AG04450 (cell line): ENCODE measurements at regions not wholly inside any gene's neighbourhood (a gene's known extent, or its start where the extent isn't known, plus 50 kb on each side); places are given as distances from the start of the nearest gene placed in this dataset.

Experiments used
- CTCF ChIA-PET: fragments of 300-600, 350-600 bp; formaldehyde crosslinking; extraction: SDS; loops from one replicate; lab custom pipeline; 2022; ENCODE audit warnings: antibody characterized with exemption, inconsistent platforms; lab: Charles Lee
- POLR2A ChIA-PET: fragments of 350-600 bp; formaldehyde crosslinking; extraction: SDS; loops from one replicate; lab custom pipeline; 2021; ENCODE audit warnings: antibody characterized with exemption, inconsistent platforms; lab: Yijun Ruan, JAX
- DNase-seq: peaks from one replicate; pipeline ENCODE4 v3.0.0-alpha.2; 2011; ENCODE audit warnings: low read depth, low spot score
- H3K27ac ChIP-seq: one replicate; pipeline ENCODE4 v1.5.1; 2012; ENCODE audit warnings: low read depth, low read length, control low read depth
- H3K27me3 ChIP-seq: one replicate; pipeline ENCODE4 v1.6.0; 2012; ENCODE audit warnings: low read length; ENCODE audit not compliant: control insufficient read depth, insufficient read depth
- H3K4me3 ChIP-seq: 2 replicates; pipeline ENCODE4 v1.5.1; 2011; ENCODE audit warnings: mild to moderate bottlenecking, low read depth, low read length, control low read depth
- H3K9me3 ChIP-seq: 2 replicates; pipeline ENCODE4 v1.5.1; 2012; ENCODE audit warnings: low read length; ENCODE audit not compliant: control insufficient read depth, insufficient read depth
- TF ChIP-seq, protein P1 (sequence below): IDR thresholded peaks from 2 replicates; pipeline ENCODE4 v1.5.1; 2011; ENCODE audit warnings: low read depth, low read length, control low read depth, inconsistent platforms

DNA sequence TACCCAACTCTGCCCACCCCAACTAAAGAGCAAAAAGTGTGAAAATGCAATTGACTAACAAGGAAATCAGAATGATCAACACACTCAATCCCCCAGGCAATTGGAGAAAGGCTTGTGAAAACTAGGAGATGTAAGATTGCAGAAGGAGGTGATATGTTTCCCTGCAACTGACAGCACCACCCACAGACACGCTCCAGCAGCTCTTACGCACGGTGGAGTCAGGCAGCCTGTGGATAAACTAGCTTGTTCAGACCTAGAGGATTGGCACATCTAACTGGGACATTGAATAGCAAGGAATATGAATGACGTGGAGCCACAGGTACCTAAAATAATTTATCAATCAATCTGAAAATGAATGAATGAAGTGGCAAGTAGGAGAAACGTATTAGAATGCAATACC, 125.7 kb upstream of the MYO3A start:
- CTCF ChIA-PET = no interaction called here
- no peak overlapping the region for H3K4me3 ChIP-seq

GRCh38 chr10:25811052-25811685, 122.9 kb upstream of the MYO3A start:
- H3K27ac ChIP-seq = no peak overlapping the region
- no peaks in the 10 kb centered on the region; the same call in none of the 2 replicates for H3K9me3 ChIP-seq
- no peak overlapping the region for H3K4me3 ChIP-seq
- no peaks in the 10 kb centered on the region for H3K27me3 ChIP-seq
- TF ChIP-seq, protein P1, sequence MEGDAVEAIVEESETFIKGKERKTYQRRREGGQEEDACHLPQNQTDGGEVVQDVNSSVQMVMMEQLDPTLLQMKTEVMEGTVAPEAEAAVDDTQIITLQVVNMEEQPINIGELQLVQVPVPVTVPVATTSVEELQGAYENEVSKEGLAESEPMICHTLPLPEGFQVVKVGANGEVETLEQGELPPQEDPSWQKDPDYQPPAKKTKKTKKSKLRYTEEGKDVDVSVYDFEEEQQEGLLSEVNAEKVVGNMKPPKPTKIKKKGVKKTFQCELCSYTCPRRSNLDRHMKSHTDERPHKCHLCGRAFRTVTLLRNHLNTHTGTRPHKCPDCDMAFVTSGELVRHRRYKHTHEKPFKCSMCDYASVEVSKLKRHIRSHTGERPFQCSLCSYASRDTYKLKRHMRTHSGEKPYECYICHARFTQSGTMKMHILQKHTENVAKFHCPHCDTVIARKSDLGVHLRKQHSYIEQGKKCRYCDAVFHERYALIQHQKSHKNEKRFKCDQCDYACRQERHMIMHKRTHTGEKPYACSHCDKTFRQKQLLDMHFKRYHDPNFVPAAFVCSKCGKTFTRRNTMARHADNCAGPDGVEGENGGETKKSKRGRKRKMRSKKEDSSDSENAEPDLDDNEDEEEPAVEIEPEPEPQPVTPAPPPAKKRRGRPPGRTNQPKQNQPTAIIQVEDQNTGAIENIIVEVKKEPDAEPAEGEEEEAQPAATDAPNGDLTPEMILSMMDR = no peak
- ChIA-PET POLR2A (no interaction called here), CTCF (no interaction called here)
- DNase-seq = no peak

More for the DNA sequence above, 125.7 kb upstream of the MYO3A start:
- Histone ChIP-seq H3K27me3 (no peaks in the 10 kb centered on the region), H3K27ac (no peak overlapping the region), H3K9me3 (peaks cover 4% of the 10 kb centered on the region)
- TF ChIP-seq, protein P1 = no peak
- DNase-seq = no peak
- POLR2A ChIA-PET = no interaction called here

- no peak for DNase-seq
- Histone ChIP-seq H3K27me3 (no peaks in the 10 kb centered on the region), H3K4me3 (no peak overlapping the region), H3K27ac (no peak overlapping the region), H3K9me3 (no peaks in the 10 kb centered on the region; the same call in none of the 2 replicates)
- CTCF ChIA-PET = no interaction called here
- POLR2A ChIA-PET = no interaction called here
- TF ChIP-seq, protein P1 = no peak
Measured at GRCh38 chr10:25813511-25813910, 120.5 kb upstream of the MYO3A start.

- ChIA-PET CTCF (no interaction called here), POLR2A (no interaction called here)
- no peak for DNase-seq
- H3K4me3 ChIP-seq = no peak overlapping the region
- no peak overlapping the region for H3K27ac ChIP-seq
- H3K9me3 ChIP-seq = peaks cover 4% of the 10 kb centered on the region; the same call in 1 of the 2 replicates
- TF ChIP-seq, protein P1 = no peak
- no peaks in the 10 kb centered on the region for H3K27me3 ChIP-seq
Measured at GRCh38 chr10:25815236-25815635, 118.8 kb upstream of the MYO3A start.

DNA sequence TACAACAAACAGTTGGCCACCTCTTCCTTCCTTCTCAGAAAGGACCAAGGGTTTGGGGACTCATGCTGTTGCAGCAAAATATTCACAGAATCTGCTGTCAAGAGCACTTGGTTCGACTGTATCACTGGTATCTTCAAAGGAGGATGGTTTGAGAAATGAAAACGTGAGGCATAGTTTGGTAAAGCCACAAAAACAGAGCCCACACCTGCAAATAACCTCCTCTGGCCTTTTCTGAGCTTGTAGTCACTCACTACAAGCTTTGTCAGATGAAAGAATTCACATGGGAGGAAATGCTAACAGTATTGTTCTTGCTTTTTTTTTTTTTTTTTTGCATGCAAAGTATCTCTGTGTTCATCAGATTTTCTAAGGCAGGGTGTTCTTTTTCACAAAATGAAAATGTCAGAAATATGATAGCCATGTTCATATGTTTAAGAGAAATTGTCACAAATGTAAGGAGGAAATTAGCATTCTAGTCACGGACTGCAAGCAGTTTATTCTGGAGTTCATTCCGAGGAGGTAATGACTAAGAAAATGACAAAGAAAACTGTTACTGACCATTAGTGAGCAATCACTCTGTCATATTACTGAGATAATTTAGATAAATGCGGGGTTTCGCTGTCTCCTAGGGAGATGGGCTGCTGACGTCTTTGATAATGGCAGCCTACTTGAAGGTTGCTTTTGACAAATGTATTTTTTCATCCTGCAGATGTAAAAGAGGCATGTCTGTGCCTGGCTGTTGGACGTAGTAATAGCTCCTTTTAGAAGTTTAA, 117.8 kb upstream of the MYO3A start:
- Histone ChIP-seq H3K9me3 (peaks cover 7% of the 10 kb centered on the region; the same call in 1 of the 2 replicates), H3K27me3 (no peaks in the 10 kb centered on the region), H3K4me3 (no peak overlapping the region), H3K27ac (no peak overlapping the region)
- TF ChIP-seq, protein P1 = no peak
- DNase-seq = no peak
- ChIA-PET CTCF (no interaction called here), POLR2A (no interaction called here)
